ENCODE measurements at regions not wholly inside any gene's neighbourhood (a gene's known extent, or its start where the extent isn't known, plus 50 kb on each side); places are given as distances from the start of the nearest gene placed in this dataset.

- TF ChIP-seq, protein P1, sequence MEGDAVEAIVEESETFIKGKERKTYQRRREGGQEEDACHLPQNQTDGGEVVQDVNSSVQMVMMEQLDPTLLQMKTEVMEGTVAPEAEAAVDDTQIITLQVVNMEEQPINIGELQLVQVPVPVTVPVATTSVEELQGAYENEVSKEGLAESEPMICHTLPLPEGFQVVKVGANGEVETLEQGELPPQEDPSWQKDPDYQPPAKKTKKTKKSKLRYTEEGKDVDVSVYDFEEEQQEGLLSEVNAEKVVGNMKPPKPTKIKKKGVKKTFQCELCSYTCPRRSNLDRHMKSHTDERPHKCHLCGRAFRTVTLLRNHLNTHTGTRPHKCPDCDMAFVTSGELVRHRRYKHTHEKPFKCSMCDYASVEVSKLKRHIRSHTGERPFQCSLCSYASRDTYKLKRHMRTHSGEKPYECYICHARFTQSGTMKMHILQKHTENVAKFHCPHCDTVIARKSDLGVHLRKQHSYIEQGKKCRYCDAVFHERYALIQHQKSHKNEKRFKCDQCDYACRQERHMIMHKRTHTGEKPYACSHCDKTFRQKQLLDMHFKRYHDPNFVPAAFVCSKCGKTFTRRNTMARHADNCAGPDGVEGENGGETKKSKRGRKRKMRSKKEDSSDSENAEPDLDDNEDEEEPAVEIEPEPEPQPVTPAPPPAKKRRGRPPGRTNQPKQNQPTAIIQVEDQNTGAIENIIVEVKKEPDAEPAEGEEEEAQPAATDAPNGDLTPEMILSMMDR (IDR thresholded peaks at IDR 0.05; ENCODE audit: insufficient read depth, low read length, poor library complexity, severe bottlenecking) = no peak
- no peak overlapping the region for H3K4me3 ChIP-seq (replicated peaks; ENCODE audit: low read depth, low read length)
- H3K36me3 ChIP-seq (ENCODE audit: control insufficient read depth, insufficient read depth, low read length) = no peaks in the 10 kb centered on the region
- no peak for DNase-seq (ENCODE audit: extremely low read depth, insufficient read length)
- H3K27me3 ChIP-seq (replicated peaks; ENCODE audit: control insufficient read depth, insufficient read depth, low read length) = no peaks in the 10 kb centered on the region
Measured at GRCh38 chr2:83633423-83633822, 825.7 kb downstream of the SUCLG1 start.

- no peaks in the 10 kb centered on the region for H3K36me3 ChIP-seq (ENCODE audit: control insufficient read depth, insufficient read depth, low read length)
- DNase-seq (ENCODE audit: extremely low read depth, insufficient read length) = no peak
- TF ChIP-seq, protein P1 (IDR thresholded peaks at IDR 0.05; ENCODE audit: insufficient read depth, low read length, poor library complexity, severe bottlenecking) = no peak
- H3K4me3 ChIP-seq (replicated peaks; ENCODE audit: low read depth, low read length) = no peak overlapping the region
- no peaks in the 10 kb centered on the region for H3K27me3 ChIP-seq (replicated peaks; ENCODE audit: control insufficient read depth, insufficient read depth, low read length)
Measured at GRCh38 chr2:83630351-83630750, 828.7 kb downstream of the SUCLG1 start.

- Histone ChIP-seq H3K36me3 (ENCODE audit: control insufficient read depth, insufficient read depth, low read length) (no peaks in the 10 kb centered on the region), H3K27me3 (replicated peaks; ENCODE audit: control insufficient read depth, insufficient read depth, low read length) (no peaks in the 10 kb centered on the region), H3K4me3 (replicated peaks; ENCODE audit: low read depth, low read length) (no peak overlapping the region)
- no peak for DNase-seq (ENCODE audit: extremely low read depth, insufficient read length)
- TF ChIP-seq, protein P1 (IDR thresholded peaks at IDR 0.05; ENCODE audit: insufficient read depth, low read length, poor library complexity, severe bottlenecking) = no peak
Measured at GRCh38 chr2:83615511-83615910, 843.6 kb downstream of the SUCLG1 start.

DNA sequence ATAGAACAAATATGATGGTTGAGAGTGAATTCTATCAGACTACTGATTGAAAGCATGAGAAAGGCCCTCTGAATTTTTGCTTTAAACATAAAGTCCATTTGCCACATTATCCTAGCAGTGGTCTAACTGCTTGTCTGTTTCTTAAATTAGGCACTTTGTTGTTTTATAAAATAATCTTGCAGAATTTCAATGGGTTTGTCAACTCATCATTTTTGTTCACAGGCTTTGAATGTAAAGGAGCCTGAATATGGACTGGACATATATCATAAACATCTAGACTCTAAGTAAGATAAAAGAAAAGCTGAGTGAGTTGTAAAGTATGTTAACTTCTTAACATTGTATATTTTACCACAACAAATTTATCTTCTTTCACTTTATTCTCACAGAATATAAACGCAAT, 845.9 kb downstream of the SUCLG1 start:
- no peaks in the 10 kb centered on the region for H3K27me3 ChIP-seq (replicated peaks; ENCODE audit: control insufficient read depth, insufficient read depth, low read length)
- H3K4me3 ChIP-seq (replicated peaks; ENCODE audit: low read depth, low read length) = no peak overlapping the region
- TF ChIP-seq, protein P1 (IDR thresholded peaks at IDR 0.05; ENCODE audit: insufficient read depth, low read length, poor library complexity, severe bottlenecking) = no peak
- H3K36me3 ChIP-seq (ENCODE audit: control insufficient read depth, insufficient read depth, low read length) = no peaks in the 10 kb centered on the region
- DNase-seq (ENCODE audit: extremely low read depth, insufficient read length) = no peak

DNA sequence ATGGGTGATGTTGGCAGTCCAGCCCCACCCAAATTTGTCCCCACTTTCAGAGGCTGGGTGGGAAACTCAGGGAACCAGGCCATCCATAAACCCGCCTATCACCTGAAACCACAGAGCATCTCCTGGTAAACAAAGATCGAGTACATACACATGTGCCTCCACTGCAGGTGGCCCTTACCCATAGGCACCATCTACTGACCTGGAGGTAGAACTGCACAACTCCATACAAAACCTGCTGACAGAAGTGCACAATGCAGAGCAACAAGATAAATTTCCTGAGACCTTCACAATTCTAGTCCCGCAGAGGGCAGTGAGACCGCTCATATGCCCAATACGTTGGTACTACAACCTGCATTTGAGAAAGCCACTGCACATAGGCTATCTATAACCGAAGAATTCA, 856.3 kb downstream of the SUCLG1 start:
- no peak for DNase-seq (ENCODE audit: extremely low read depth, insufficient read length)
- H3K36me3 ChIP-seq (ENCODE audit: control insufficient read depth, insufficient read depth, low read length) = no peaks in the 10 kb centered on the region
- H3K4me3 ChIP-seq (replicated peaks; ENCODE audit: low read depth, low read length) = no peak overlapping the region
- no peaks in the 10 kb centered on the region for H3K27me3 ChIP-seq (replicated peaks; ENCODE audit: control insufficient read depth, insufficient read depth, low read length)
- TF ChIP-seq, protein P1 (IDR thresholded peaks at IDR 0.05; ENCODE audit: insufficient read depth, low read length, poor library complexity, severe bottlenecking) = no peak

DNA sequence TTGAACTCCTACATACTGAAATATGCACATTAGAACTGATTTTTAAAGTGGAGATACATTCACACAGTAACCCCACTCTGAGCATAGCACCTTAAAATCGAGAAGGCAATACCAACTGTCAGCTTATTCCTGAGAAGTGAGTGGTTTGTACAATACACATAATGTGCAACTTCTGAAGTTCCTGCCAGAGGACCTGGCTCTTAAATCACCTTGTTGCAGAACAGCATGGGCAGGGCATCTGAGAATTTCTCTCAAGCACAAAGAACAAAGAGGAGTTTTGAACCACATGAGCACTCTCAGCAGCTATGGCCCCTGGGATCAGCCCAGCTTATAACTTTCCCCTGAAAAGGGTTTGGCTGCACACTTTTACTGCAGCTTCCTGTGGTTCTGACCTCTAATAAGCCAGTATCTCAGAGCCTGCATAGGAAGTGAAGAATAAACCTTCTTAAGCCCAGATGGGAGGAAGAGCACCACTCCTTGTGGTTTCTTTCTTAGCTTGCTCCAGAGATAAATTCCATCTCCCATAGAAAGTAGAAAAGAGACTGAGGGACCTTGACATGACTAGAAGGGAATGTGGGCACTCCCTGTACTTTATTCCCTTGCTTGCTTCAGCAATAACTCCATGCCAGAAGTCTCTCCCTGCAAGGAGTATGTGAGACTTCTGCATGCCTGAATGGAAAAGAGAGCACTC, 862.3 kb downstream of the SUCLG1 start:
- no peak for DNase-seq (ENCODE audit: extremely low read depth, insufficient read length)
- H3K36me3 ChIP-seq (ENCODE audit: control insufficient read depth, insufficient read depth, low read length) = no peaks in the 10 kb centered on the region
- TF ChIP-seq, protein P1 (IDR thresholded peaks at IDR 0.05; ENCODE audit: insufficient read depth, low read length, poor library complexity, severe bottlenecking) = no peak
- H3K27me3 ChIP-seq (replicated peaks; ENCODE audit: control insufficient read depth, insufficient read depth, low read length) = no peaks in the 10 kb centered on the region
- no peak overlapping the region for H3K4me3 ChIP-seq (replicated peaks; ENCODE audit: low read depth, low read length)
